Ascending aorta (tissue), 2 donors: ENCODE measurements at regions not wholly inside any gene's neighbourhood (a gene's known extent, or its start where the extent isn't known, plus 50 kb on each side); places are given as distances from the start of the nearest gene placed in this dataset.
"Not testable (repeated sequence)": the region's sequence is repeated elsewhere in the genome, so short reads cannot be mapped to it uniquely, and the experiment has no call there.

ENCODE experiments used
- DNase-seq, 2 donors: peaks; one replicate each; pipeline ENCODE4 v3.0.0-alpha.2; 2019; ENCODE audit warnings: low spot score in 2 of 2
- H3K27ac ChIP-seq, 2 donors: fragments of 200-600 bp; sonication (generic); one replicate each; pipeline ENCODE4 v1.5.1; 2016 to 2017; ENCODE audit warnings: mild to moderate bottlenecking in 1 of 2
- H3K27me3 ChIP-seq: fragments of 200-600 bp; sonication (generic); one replicate; pipeline ENCODE4 v1.5.1; 2017
- H3K36me3 ChIP-seq, 2 donors: fragments of 200-600 bp; sonication (generic); one replicate each; pipeline ENCODE4 v1.5.1; 2016
- H3K4me1 ChIP-seq, 2 donors: fragments of 200-600 bp; sonication (generic); one replicate each; pipeline ENCODE4 v1.5.1; 2016 to 2017; ENCODE audit warnings: mild to moderate bottlenecking in 1 of 2
- H3K4me3 ChIP-seq, 2 donors: fragments of 200-600 bp; sonication (generic); one replicate each; pipeline ENCODE4 v1.5.1; 2016 to 2017; ENCODE audit warnings: mild to moderate bottlenecking in 1 of 2
- H3K9me3 ChIP-seq, 2 donors: fragments of 200-600 bp; sonication (generic); one replicate each; pipeline ENCODE4 v1.5.1; 2016
- CTCF ChIP-seq, 3 experiments: fragments of 200-600 bp in 2 of 3; fragments of 450-650 bp in 1 of 3; sonication (generic) in 2 of 3; IDR thresholded peaks; one replicate each; pipeline ENCODE4 v1.5.1; 2016 to 2019; ENCODE audit warnings: antibody characterized with exemption in 3 of 3, mild to moderate bottlenecking in 1 of 3, moderate library complexity in 1 of 3
- intact Hi-C: fragments of 100-400 bp; cut with DNase I; formaldehyde crosslinking; loops from one replicate; pipeline ENCODE4 v1.15.1; 2023

DNA sequence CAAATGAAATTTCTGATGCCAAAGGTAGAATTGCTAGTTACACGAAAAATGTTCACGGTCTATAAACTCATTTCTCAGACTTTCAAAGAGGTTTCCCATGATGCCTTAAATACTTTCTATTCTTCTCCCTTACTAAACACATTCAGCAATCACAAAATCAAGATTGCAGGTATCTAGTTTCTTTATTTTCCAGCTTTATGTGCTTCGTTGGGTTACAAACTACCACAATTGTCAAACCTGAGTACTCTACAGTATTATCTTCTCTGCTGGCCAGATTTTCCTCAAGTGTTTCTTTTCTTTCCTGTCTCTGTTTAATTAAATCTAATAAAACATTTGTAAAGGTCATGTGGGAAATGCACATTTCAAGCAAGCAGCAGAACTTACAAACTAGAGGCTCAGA, 201.8 kb upstream of the ZNF385D start:
- intact Hi-C loops, result no loop called here
- Histone ChIP-seq H3K4me1 (no peaks in the 10 kb centered on the region), H3K36me3 (no peaks in the 10 kb centered on the region), H3K27me3 (no peaks in the 10 kb centered on the region), H3K27ac (no peak overlapping the region), H3K4me3 (no peak overlapping the region), H3K9me3 (no peaks in the 10 kb centered on the region)
- TF ChIP-seq CTCF (IDR thresholded peaks at IDR 0.05), result no peak
- DNase-seq, result no peak

DNA sequence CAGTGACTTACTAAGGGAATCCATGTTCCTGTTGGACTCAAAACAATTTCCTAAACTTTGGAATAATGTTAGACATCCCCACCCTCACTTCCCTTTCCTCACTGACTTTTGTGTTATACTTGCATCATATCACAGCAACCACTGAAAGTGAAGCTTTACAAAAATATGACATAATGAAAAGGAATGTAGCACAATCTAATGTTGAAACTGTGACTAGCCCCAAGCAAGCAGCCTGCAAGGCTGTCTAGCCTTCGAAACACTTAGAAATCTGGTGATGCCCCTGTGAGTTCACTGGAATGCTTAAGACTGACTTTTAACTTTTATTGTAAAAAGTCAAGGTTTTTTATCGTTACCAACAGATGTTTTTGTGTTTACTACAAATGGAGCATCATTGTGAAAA, 203.7 kb upstream of the ZNF385D start:
- no peak overlapping the region for H3K27ac ChIP-seq
- DNase-seq, result no peak
- intact Hi-C loops, result no loop called here
- TF ChIP-seq CTCF (IDR thresholded peaks at IDR 0.05), result no peak
- H3K36me3 ChIP-seq, result no peaks in the 10 kb centered on the region
- H3K4me3 ChIP-seq, result no peak overlapping the region
- H3K27me3 ChIP-seq, result no peaks in the 10 kb centered on the region
- no peaks in the 10 kb centered on the region for H3K9me3 ChIP-seq
- H3K4me1 ChIP-seq, result no peaks in the 10 kb centered on the region

- intact Hi-C loops, result no loop called here
- no peak for TF ChIP-seq CTCF (IDR thresholded peaks at IDR 0.05)
- H3K27ac ChIP-seq, result no peak overlapping the region
- H3K27me3 ChIP-seq, result no peaks in the 10 kb centered on the region
- H3K4me1 ChIP-seq, result no peaks in the 10 kb centered on the region
- H3K4me3 ChIP-seq, result no peak overlapping the region
- H3K9me3 ChIP-seq, result no peaks in the 10 kb centered on the region
- DNase-seq, result no peak
- no peaks in the 10 kb centered on the region for H3K36me3 ChIP-seq
Measured at GRCh38 chr3:21955406-21955805, 204.4 kb upstream of the ZNF385D start.

GRCh38 chr3:21960033-21960432, 209.0 kb upstream of the ZNF385D start:
- H3K27me3 ChIP-seq, result no peaks in the 10 kb centered on the region
- H3K4me1 ChIP-seq, result peaks cover 0 to 2% of the 10 kb centered on the region in 2 donors
- no peak overlapping the region for H3K4me3 ChIP-seq
- no peak for TF ChIP-seq CTCF (IDR thresholded peaks at IDR 0.05)
- no peak for DNase-seq
- intact Hi-C loops, result no loop called here
- H3K27ac ChIP-seq, result no peak overlapping the region
- no peaks in the 10 kb centered on the region for H3K9me3 ChIP-seq
- no peaks in the 10 kb centered on the region for H3K36me3 ChIP-seq

DNA sequence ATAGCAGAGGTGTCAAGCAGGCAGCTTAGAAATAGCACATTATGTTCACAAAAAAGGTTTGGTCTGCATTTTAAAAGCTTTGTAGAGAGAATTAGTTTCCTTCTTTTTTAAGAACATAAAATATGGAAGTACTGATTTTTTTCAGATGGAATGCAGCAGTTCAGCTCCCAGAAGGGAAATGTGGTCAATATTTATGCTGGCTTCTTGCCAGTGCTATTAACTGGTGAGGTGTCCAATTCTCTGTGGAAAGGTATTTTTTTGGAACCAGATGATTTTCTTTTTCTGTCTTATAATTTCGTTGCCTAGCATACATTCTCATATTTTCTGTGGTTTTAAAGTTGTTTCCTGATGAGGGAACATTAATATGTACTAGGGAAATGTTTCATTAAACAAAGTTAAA, 211.4 kb upstream of the ZNF385D start:
- intact Hi-C loops, result no loop called here
- H3K4me3 ChIP-seq, result no peak overlapping the region
- TF ChIP-seq CTCF (IDR thresholded peaks at IDR 0.05), result no peak

DNA sequence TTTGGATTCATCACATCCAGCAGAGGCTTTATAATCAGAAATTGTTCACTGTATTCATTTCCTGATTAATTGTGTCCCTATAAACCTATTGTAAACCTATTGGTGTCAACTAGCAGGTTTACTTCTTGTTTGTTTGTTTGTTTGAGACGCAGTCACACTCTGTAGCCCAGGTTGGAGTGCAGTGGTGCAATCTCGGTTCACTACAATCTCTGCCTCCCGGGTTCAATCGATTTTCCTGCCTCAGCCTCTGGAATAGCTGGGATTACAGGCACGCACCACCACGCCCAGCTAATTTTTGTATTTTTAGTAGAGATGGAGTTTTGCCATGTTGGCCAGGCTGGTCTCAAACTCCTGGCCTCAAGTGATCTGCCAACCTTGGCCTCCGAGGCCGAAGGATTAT, 215.4 kb upstream of the ZNF385D start:
- H3K9me3 ChIP-seq, DNase-seq, H3K4me1 ChIP-seq, H3K27me3 ChIP-seq, H3K36me3 ChIP-seq, H3K27ac ChIP-seq, intact Hi-C loops, H3K4me3 ChIP-seq: not testable (repeated sequence)

More for the DNA sequence above, 211.4 kb upstream of the ZNF385D start:
- Histone ChIP-seq H3K4me1 (peaks cover 0 to 2% of the 10 kb centered on the region in 2 donors), H3K27me3 (no peaks in the 10 kb centered on the region), H3K9me3 (no peaks in the 10 kb centered on the region), H3K36me3 (no peaks in the 10 kb centered on the region), H3K27ac (no peak overlapping the region)
- DNase-seq, result no peak
